ENCODE measurements at regions not wholly inside any gene's neighbourhood (a gene's known extent, or its start where the extent isn't known, plus 50 kb on each side); places are given as distances from the start of the nearest gene placed in this dataset.

DNA sequence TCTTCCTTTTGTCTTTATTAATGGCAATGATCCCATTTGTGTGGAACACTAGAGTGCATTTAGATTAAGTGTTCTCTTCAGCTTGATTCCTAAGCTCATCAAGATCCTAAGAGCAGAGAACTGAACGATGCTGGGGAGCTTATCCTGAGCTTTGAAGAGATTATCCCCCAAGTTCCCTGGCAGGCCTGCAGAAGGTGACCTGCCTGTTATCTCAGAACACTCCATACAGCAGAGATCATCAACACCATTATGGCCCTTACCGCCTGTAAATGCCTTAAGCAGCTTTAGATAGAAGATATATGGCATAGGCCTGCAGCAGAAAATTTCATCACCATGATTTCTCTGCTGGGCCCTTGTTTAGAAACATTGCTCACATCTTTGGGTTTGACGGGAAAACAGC lies 779.9 kb upstream of the MAP3K7 start:
- DNase-seq, result no peak
- Histone ChIP-seq H3K27ac (no peak overlapping the region), H3K4me2 (no peak overlapping the region), H3K79me2 (ENCODE audit: low read depth) (no peaks in the 10 kb centered on the region), H3K9me2 (ENCODE audit: insufficient read depth) (no peaks in the 10 kb centered on the region), H4K20me1 (ENCODE audit: insufficient read depth) (no peaks in the 10 kb centered on the region), H3K27me3 (ENCODE audit: insufficient read depth, low read depth) (no peaks in the 10 kb centered on the region), H3K36me3 (ENCODE audit: low read depth) (no peaks in the 10 kb centered on the region), H3K4me3 (no peak overlapping the region), H3K9me3 (ENCODE audit: insufficient read depth, low read depth) (no peaks in the 10 kb centered on the region), H3F3A (ENCODE audit: insufficient read depth, low read depth) (no peaks in the 10 kb centered on the region), H3K4me1 (replicated peaks; ENCODE audit: insufficient read depth) (no peaks in the 10 kb centered on the region), H2AFZ (no peak overlapping the region)
- TF ChIP-seq, protein P1, sequence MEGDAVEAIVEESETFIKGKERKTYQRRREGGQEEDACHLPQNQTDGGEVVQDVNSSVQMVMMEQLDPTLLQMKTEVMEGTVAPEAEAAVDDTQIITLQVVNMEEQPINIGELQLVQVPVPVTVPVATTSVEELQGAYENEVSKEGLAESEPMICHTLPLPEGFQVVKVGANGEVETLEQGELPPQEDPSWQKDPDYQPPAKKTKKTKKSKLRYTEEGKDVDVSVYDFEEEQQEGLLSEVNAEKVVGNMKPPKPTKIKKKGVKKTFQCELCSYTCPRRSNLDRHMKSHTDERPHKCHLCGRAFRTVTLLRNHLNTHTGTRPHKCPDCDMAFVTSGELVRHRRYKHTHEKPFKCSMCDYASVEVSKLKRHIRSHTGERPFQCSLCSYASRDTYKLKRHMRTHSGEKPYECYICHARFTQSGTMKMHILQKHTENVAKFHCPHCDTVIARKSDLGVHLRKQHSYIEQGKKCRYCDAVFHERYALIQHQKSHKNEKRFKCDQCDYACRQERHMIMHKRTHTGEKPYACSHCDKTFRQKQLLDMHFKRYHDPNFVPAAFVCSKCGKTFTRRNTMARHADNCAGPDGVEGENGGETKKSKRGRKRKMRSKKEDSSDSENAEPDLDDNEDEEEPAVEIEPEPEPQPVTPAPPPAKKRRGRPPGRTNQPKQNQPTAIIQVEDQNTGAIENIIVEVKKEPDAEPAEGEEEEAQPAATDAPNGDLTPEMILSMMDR (conservative IDR thresholded peaks at IDR 0.05), result no peak
- no peak for TF ChIP-seq EZH2 (IDR thresholded peaks at IDR 0.05; ENCODE audit: low read depth)
- intact Hi-C loops (cut with micrococcal nuclease; ENCODE audit: unreplicated experiment), result no loop called here
- ChIA-PET POLR2A (ENCODE audit: unreplicated experiment) (no interaction called here), CTCF (interaction anchor here (0.6 kb wide), 1 partner anchor 338 kb away, joined by 3 read pairs; no protein-coding TSS in a partner anchor)
- no TSS peak for BruUV-seq (replicated peaks)

GRCh38 chr6:91358986-91359385 lies 772.1 kb upstream of the MAP3K7 start:
- intact Hi-C loops (cut with micrococcal nuclease; ENCODE audit: unreplicated experiment), result no loop called here

DNA sequence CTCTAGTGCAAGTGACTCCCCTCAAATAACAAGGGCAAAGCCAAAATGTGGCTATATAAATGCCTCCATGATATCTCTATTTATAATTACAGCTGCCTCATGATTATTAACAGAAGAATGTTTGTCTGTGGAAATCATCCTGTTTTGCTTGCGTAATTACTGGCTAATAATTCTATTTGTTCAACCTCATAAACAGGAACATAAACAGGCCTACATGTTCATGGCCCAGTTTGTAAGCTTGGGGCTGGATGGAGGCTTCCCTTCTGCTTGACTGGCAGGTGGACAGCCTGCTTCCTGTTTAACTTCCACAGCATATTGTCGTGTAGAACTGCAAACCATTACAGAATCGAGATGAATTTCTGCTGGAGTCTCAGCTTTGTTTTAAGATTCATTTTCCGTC lies 766.0 kb upstream of the MAP3K7 start:
- Histone ChIP-seq H3K9me3 (ENCODE audit: insufficient read depth, low read depth) (no peaks in the 10 kb centered on the region), H4K20me1 (ENCODE audit: insufficient read depth) (no peaks in the 10 kb centered on the region), H3K79me2 (ENCODE audit: low read depth) (no peaks in the 10 kb centered on the region), H3K27me3 (ENCODE audit: insufficient read depth, low read depth) (no peaks in the 10 kb centered on the region), H3K4me1 (replicated peaks; ENCODE audit: insufficient read depth) (no peaks in the 10 kb centered on the region), H2AFZ (no peak overlapping the region), H3K27ac (no peak overlapping the region), H3F3A (ENCODE audit: insufficient read depth, low read depth) (no peaks in the 10 kb centered on the region), H3K9me2 (ENCODE audit: insufficient read depth) (no peaks in the 10 kb centered on the region), H3K4me3 (no peak overlapping the region), H3K36me3 (ENCODE audit: low read depth) (no peaks in the 10 kb centered on the region), H3K4me2 (no peak overlapping the region)
- no peak for DNase-seq
- ChIA-PET CTCF (no interaction called here), POLR2A (ENCODE audit: unreplicated experiment) (no interaction called here)
- BruUV-seq (replicated peaks), result no TSS peak
- TF ChIP-seq, protein P1 (conservative IDR thresholded peaks at IDR 0.05), result no peak
- intact Hi-C loops (cut with micrococcal nuclease; ENCODE audit: unreplicated experiment), result no loop called here

More at GRCh38 chr6:91358986-91359385, 772.1 kb upstream of the MAP3K7 start:
- Histone ChIP-seq H3K4me2 (no peak overlapping the region), H4K20me1 (ENCODE audit: insufficient read depth) (no peaks in the 10 kb centered on the region), H3K36me3 (ENCODE audit: low read depth) (no peaks in the 10 kb centered on the region), H3K79me2 (ENCODE audit: low read depth) (no peaks in the 10 kb centered on the region), H3K9me2 (ENCODE audit: insufficient read depth) (no peaks in the 10 kb centered on the region), H2AFZ (no peak overlapping the region), H3K9me3 (ENCODE audit: insufficient read depth, low read depth) (no peaks in the 10 kb centered on the region), H3K4me1 (replicated peaks; ENCODE audit: insufficient read depth) (no peaks in the 10 kb centered on the region), H3K27me3 (ENCODE audit: insufficient read depth, low read depth) (no peaks in the 10 kb centered on the region), H3F3A (ENCODE audit: insufficient read depth, low read depth) (no peaks in the 10 kb centered on the region), H3K4me3 (no peak overlapping the region), H3K27ac (no peak overlapping the region)
- ChIA-PET POLR2A (ENCODE audit: unreplicated experiment) (no interaction called here), CTCF (no interaction called here)
- DNase-seq, result no peak
- BruUV-seq (replicated peaks), result no TSS peak
- TF ChIP-seq, protein P1 (conservative IDR thresholded peaks at IDR 0.05), result no peak
- no peak for TF ChIP-seq EZH2 (IDR thresholded peaks at IDR 0.05; ENCODE audit: low read depth)
